H1 (cell line): ENCODE measurements at regions not wholly inside any gene's neighbourhood (a gene's known extent, or its start where the extent isn't known, plus 50 kb on each side); places are given as distances from the start of the nearest gene placed in this dataset.

ENCODE experiments used
- CTCF ChIA-PET: fragments of 300-600 bp; sonication (Branson Sonifier 250); formaldehyde crosslinking; loops from one replicate; lab custom pipeline; 2021; ENCODE audit not compliant: partially characterized antibody; lab: Charles Lee
- POLR2A ChIA-PET: fragments of 300-600 bp; sonication (Branson Sonifier 250); formaldehyde crosslinking; loops from one replicate; lab custom pipeline; 2021; ENCODE audit warnings: inconsistent platforms; ENCODE audit not compliant: partially characterized antibody; lab: Charles Lee
- DNase-seq, 2 experiments: peaks; one replicate each; pipeline versions ENCODE4 v3.0.0 to v3.0.0-alpha.2; 2010 to 2022; ENCODE audit warnings: low spot score in 2 of 2, low read depth in 1 of 2, mixed read lengths in 1 of 2
- FAIRE-seq: peaks from 2 replicates; lab custom pipeline; 2011; peaks lifted over from hg19 to GRCh38; lab: Jason Lieb, UNC
- H2AFZ ChIP-seq: 2 replicates; pipeline ENCODE4 v1.8.1; 2012; ENCODE audit warnings: low read length, inconsistent platforms
- H2AK5ac ChIP-seq: 2 replicates; pipeline ENCODE4 v1.6.1; 2013; ENCODE audit warnings: low read depth, low read length
- H2BK120ac ChIP-seq: replicated peaks from 2 replicates; pipeline ENCODE3; 2013; ENCODE audit warnings: low read depth, low read length, inconsistent platforms
- H2BK12ac ChIP-seq: 2 replicates; pipeline ENCODE4 v1.6.1; 2013; ENCODE audit warnings: low read depth, low read length
- H2BK15ac ChIP-seq: 2 replicates; pipeline ENCODE4 v1.6.1; 2013; ENCODE audit warnings: low read length
- H2BK20ac ChIP-seq: 2 replicates; pipeline ENCODE4 v1.6.1; 2013; ENCODE audit warnings: low read length
- H2BK5ac ChIP-seq: 2 replicates; pipeline ENCODE4 v1.6.1; 2013; ENCODE audit warnings: low read depth, low read length
- H3K14ac ChIP-seq: 2 replicates; pipeline ENCODE4 v1.6.1; 2013; ENCODE audit warnings: inconsistent platforms; ENCODE audit not compliant: insufficient read length
- H3K18ac ChIP-seq: 2 replicates; pipeline ENCODE4 v1.6.1; 2013; ENCODE audit warnings: low read length; ENCODE audit errors: extremely low read depth
- H3K23ac ChIP-seq: 2 replicates; pipeline ENCODE4 v1.6.1; 2013; ENCODE audit warnings: inconsistent platforms; ENCODE audit not compliant: insufficient read length
- H3K23me2 ChIP-seq: 2 replicates; pipeline ENCODE4 v1.6.1; 2013; ENCODE audit warnings: low read depth, low read length
- H3K27ac ChIP-seq: 2 replicates; pipeline ENCODE4 v1.6.1; 2011; ENCODE audit warnings: low read depth, low read length, inconsistent platforms
- H3K27me3 ChIP-seq, 4 experiments: replicated peaks in 1 of 4; 1 replicate in 1 of 4; 2 replicates in 3 of 4; pipeline versions ENCODE4 v1.6.1 to v1.8.1; 2011 to 2013; ENCODE audit warnings: low read length in 3 of 4, mild to moderate bottlenecking in 3 of 4, inconsistent platforms in 2 of 4, mixed read lengths in 2 of 4, moderate library complexity in 1 of 4; ENCODE audit not compliant: control insufficient read depth in 3 of 4, insufficient read depth in 3 of 4; ENCODE audit errors: extremely low read depth in 1 of 4
- H3K36me3 ChIP-seq, 4 experiments: 2 replicates each; pipeline versions ENCODE4 v1.6.1 to v1.8.1; 2011 to 2013; ENCODE audit warnings: mild to moderate bottlenecking in 4 of 4, low read length in 3 of 4, moderate library complexity in 2 of 4, control low read depth in 1 of 4, inconsistent platforms in 1 of 4; ENCODE audit not compliant: insufficient read depth in 4 of 4, control insufficient read depth in 2 of 4
- H3K4ac ChIP-seq: replicated peaks from 2 replicates; pipeline ENCODE3; 2013; ENCODE audit warnings: low read length, low read depth, mixed read lengths, inconsistent platforms; ENCODE audit not compliant: insufficient read length
- H3K4me1 ChIP-seq, 4 experiments: replicated peaks in 1 of 4; 1 replicate in 1 of 4; 2 replicates in 3 of 4; pipeline versions ENCODE4 v1.6.1 to v1.8.1; 2011 to 2013; ENCODE audit warnings: low read length in 3 of 4, inconsistent platforms in 2 of 4, mixed read lengths in 1 of 4; ENCODE audit not compliant: insufficient read depth in 4 of 4, control insufficient read depth in 3 of 4
- H3K4me2 ChIP-seq, 2 experiments: 2 replicates each; pipeline versions ENCODE4 v1.6.1 to v1.8.1; 2011 to 2013; ENCODE audit warnings: low read depth in 2 of 2, low read length in 2 of 2, control low read depth in 1 of 2, inconsistent platforms in 1 of 2, mild to moderate bottlenecking in 1 of 2; ENCODE audit not compliant: insufficient read depth in 1 of 2
- H3K4me3 ChIP-seq, 4 experiments: fragments of 200-600, 300-600 bp in 1 of 4; sonication (generic), shearing (Covaris generic), sonication (Bioruptor Twin) in 1 of 4; 2 replicates each; pipeline versions ENCODE4 v1.5.1 to v1.8.1; 2011 to 2016; ENCODE audit warnings: low read length in 4 of 4, low read depth in 3 of 4, control low read depth in 2 of 4, inconsistent platforms in 2 of 4, mild to moderate bottlenecking in 2 of 4, mixed read lengths in 1 of 4, moderate library complexity in 1 of 4; ENCODE audit not compliant: insufficient read depth in 2 of 4; ENCODE audit errors: extremely low read depth in 1 of 4
- H3K56ac ChIP-seq: replicated peaks from 2 replicates; pipeline ENCODE3; 2013; ENCODE audit warnings: low read depth, mild to moderate bottlenecking, mixed read lengths, low read length, inconsistent platforms; ENCODE audit not compliant: insufficient read length
- H3K79me1 ChIP-seq: 2 replicates; pipeline ENCODE4 v1.6.1; 2013; ENCODE audit warnings: low read depth, low read length, control low read depth
- H3K79me2 ChIP-seq, 2 experiments: 2 replicates each; pipeline versions ENCODE4 v1.6.1 to v1.8.1; 2012 to 2013; ENCODE audit warnings: low read length in 2 of 2, mild to moderate bottlenecking in 2 of 2, inconsistent platforms in 1 of 2; ENCODE audit not compliant: insufficient read depth in 2 of 2, control insufficient read depth in 1 of 2
- H3K9ac ChIP-seq, 4 experiments: replicated peaks in 1 of 4; 1 replicate in 1 of 4; 2 replicates in 3 of 4; pipeline versions ENCODE4 v1.6.1 to v1.8.1; 2011 to 2013; ENCODE audit warnings: low read depth in 3 of 4, low read length in 3 of 4, control low read depth in 2 of 4, mild to moderate bottlenecking in 2 of 4, moderate library complexity in 2 of 4, inconsistent platforms in 1 of 4; ENCODE audit errors: extremely low read depth in 1 of 4
- H3K9me3 ChIP-seq, 2 experiments: 2 replicates each; pipeline versions ENCODE4 v1.6.1 to v1.8.1; 2012 to 2013; ENCODE audit warnings: mild to moderate bottlenecking in 2 of 2, moderate library complexity in 2 of 2, control low read depth in 1 of 2, inconsistent platforms in 1 of 2, low read depth in 1 of 2, low read length in 1 of 2, mixed read lengths in 1 of 2; ENCODE audit not compliant: insufficient read depth in 2 of 2
- H4K20me1 ChIP-seq, 2 experiments: replicated peaks in 1 of 2; 2 replicates each; pipeline versions ENCODE3 to v1.8.1; 2011 to 2013; ENCODE audit warnings: inconsistent platforms in 2 of 2, low read length in 2 of 2, mild to moderate bottlenecking in 1 of 2; ENCODE audit not compliant: insufficient read depth in 2 of 2, control insufficient read depth in 1 of 2
- H4K5ac ChIP-seq: 2 replicates; pipeline ENCODE4 v1.6.1; 2013; ENCODE audit warnings: low read length, low read depth, mixed read lengths, inconsistent platforms; ENCODE audit not compliant: insufficient read length
- H4K8ac ChIP-seq: 2 replicates; pipeline ENCODE4 v1.8.0; 2013; ENCODE audit warnings: mild to moderate bottlenecking, moderate library complexity, low read length, inconsistent platforms; ENCODE audit not compliant: insufficient read depth; ENCODE audit errors: extremely low read depth
- H4K91ac ChIP-seq: replicated peaks from 2 replicates; pipeline ENCODE3; 2013; ENCODE audit warnings: low read length, mixed read lengths, inconsistent platforms; ENCODE audit not compliant: insufficient read length
- CHD2 ChIP-seq: IDR thresholded peaks from 2 replicates; pipeline ENCODE4 v1.6.1; 2012; ENCODE audit warnings: low read length, improper control_type of control experiment
- HDAC6 ChIP-seq: IDR thresholded peaks from one replicate; pipeline ENCODE4 v1.7.1; 2012; ENCODE audit warnings: low read depth, mild to moderate bottlenecking, inconsistent platforms, low read length, moderate library complexity
- JUND ChIP-seq: IDR thresholded peaks from 2 replicates; pipeline ENCODE4 v1.6.1; 2011; ENCODE audit warnings: mild to moderate bottlenecking, improper control_type of control experiment, low read length
- KDM5A ChIP-seq: fragments of 200-600 bp; IDR thresholded peaks from 2 replicates; pipeline ENCODE4 v1.7.1; 2012; ENCODE audit warnings: mild to moderate bottlenecking, low read length, inconsistent platforms, mixed read lengths
- RBBP5 ChIP-seq: IDR thresholded peaks from 2 replicates; pipeline ENCODE4 v1.7.1; 2012; ENCODE audit warnings: low read depth, mild to moderate bottlenecking, inconsistent platforms, low read length, moderate library complexity, borderline replicate concordance
- SIX5 ChIP-seq: IDR thresholded peaks from 2 replicates; pipeline ENCODE4 v1.6.1; 2011; ENCODE audit warnings: mild to moderate bottlenecking, low read depth, low read length
- SP2 ChIP-seq: IDR thresholded peaks from 2 replicates; pipeline ENCODE4 v1.6.1; 2012; ENCODE audit warnings: mild to moderate bottlenecking, low read length, inconsistent platforms
- TAF1 ChIP-seq: IDR thresholded peaks from 2 replicates; pipeline ENCODE4 v1.6.1; 2011; ENCODE audit warnings: mild to moderate bottlenecking, low read depth, low read length
- ZNF274 ChIP-seq: IDR thresholded peaks from 2 replicates; pipeline ENCODE4 v1.7.0; 2012; ENCODE audit warnings: low read length, borderline replicate concordance; ENCODE audit errors: extremely low read depth
- WGBS, 2 experiments: shearing (Covaris generic) in 1 of 2; methylation state at CpG; one replicate each; pipeline versions ENCODE4 v1.1.6 to v1.1.7; 2013 to 2015; ENCODE audit warnings: low lambda C conversion rate in 2 of 2, mixed read lengths in 2 of 2, inconsistent platforms in 1 of 2, low coverage in 1 of 2, missing lambda C conversion rate in 1 of 2; ENCODE audit not compliant: insufficient replicate concordance in 2 of 2, insufficient coverage in 1 of 2, insufficient read length in 1 of 2; ENCODE audit errors: extremely low coverage in 1 of 2, missing lambda C conversion rate in 1 of 2; 5-methylcytosine and 5-hydroxymethylcytosine counted together
- TF ChIP-seq, protein P1 (sequence below): IDR thresholded peaks from 2 replicates; pipeline ENCODE4 v1.6.1; 2012; ENCODE audit warnings: inconsistent platforms
- TF ChIP-seq, protein P2 (sequence below): IDR thresholded peaks from 2 replicates; pipeline ENCODE4 v1.6.1; 2011; ENCODE audit warnings: low read length, improper control_type of control experiment
- TF ChIP-seq, protein P3 (sequence below): IDR thresholded peaks from 2 replicates; pipeline ENCODE4 v1.6.1; 2012; ENCODE audit warnings: inconsistent platforms

DNA sequence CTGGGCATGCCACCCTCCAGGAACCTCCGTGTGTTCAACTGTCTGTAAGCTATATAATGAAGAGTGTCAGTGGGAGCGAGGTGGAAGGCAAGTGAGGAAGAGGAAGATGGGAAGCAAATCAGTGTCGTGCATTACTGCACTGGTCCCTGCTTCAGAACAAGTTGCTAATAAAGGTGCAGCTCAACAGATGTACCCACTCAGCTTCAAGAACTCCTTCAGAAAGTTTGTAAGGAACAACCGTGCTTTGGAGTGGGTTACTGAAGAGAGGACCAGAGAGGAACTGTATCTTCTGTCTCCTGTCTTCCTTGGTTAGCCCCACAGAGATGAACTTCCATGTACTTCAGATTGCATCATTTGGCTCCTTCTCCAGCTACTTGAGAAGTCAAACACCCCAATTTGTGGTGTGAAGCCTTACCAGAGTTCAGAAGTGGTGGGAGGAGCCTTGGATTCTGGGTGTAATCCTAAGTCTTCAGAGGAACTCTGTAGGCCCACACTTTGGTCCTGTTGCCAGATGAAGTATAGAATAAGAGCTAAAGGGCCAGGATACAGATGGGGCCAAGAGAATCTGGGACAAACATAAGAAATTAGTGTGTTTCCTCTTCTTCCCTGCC lies 290.5 kb upstream of the PROX1 start:
- Histone ChIP-seq H3K23me2 (no peaks in the 10 kb centered on the region), H3K23ac (no peak overlapping the region), H4K91ac (no peak overlapping the region), H2BK5ac (no peak overlapping the region), H3K18ac (no peak overlapping the region), H3K79me2 (no peaks in the 10 kb centered on the region), H2BK12ac (no peak overlapping the region), H3K36me3 (no peaks in the 10 kb centered on the region), H3K14ac (no peak overlapping the region), H2AFZ (no peak overlapping the region), H3K79me1 (no peaks in the 10 kb centered on the region), H3K4me1 (no peaks in the 10 kb centered on the region), H2BK20ac (no peak overlapping the region), H3K9me3 (no peaks in the 10 kb centered on the region)
- WGBS, 2 experiments: 94% methylated on average over 4 of the region's 4 CpGs; no CpG with 5 or more reads in 1 of the 2 experiments
- POLR2A ChIA-PET: no interaction called here
- TF ChIP-seq, protein P1, sequence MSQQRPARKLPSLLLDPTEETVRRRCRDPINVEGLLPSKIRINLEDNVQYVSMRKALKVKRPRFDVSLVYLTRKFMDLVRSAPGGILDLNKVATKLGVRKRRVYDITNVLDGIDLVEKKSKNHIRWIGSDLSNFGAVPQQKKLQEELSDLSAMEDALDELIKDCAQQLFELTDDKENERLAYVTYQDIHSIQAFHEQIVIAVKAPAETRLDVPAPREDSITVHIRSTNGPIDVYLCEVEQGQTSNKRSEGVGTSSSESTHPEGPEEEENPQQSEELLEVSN: no peak
- no peak for TF ChIP-seq KDM5A
- no peak for TF ChIP-seq ZNF274
- no peak for TF ChIP-seq RBBP5
- TF ChIP-seq, protein P2, sequence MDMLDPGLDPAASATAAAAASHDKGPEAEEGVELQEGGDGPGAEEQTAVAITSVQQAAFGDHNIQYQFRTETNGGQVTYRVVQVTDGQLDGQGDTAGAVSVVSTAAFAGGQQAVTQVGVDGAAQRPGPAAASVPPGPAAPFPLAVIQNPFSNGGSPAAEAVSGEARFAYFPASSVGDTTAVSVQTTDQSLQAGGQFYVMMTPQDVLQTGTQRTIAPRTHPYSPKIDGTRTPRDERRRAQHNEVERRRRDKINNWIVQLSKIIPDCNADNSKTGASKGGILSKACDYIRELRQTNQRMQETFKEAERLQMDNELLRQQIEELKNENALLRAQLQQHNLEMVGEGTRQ: no peak
- TF ChIP-seq SIX5: no peak
- no peak for TF ChIP-seq TAF1
- no peak for TF ChIP-seq HDAC6
- TF ChIP-seq, protein P3, sequence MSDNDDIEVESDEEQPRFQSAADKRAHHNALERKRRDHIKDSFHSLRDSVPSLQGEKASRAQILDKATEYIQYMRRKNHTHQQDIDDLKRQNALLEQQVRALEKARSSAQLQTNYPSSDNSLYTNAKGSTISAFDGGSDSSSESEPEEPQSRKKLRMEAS: no peak
- no peak for TF ChIP-seq CHD2
- TF ChIP-seq SP2: no peak
- no peak for TF ChIP-seq JUND
- TF ChIP-seq, all 59 proteins: peak for 0
- no peak overlapping the region for H4K5ac ChIP-seq
- no peak for DNase-seq
- no peaks in the 10 kb centered on the region for H4K20me1 ChIP-seq
- no peak overlapping the region for H2AK5ac ChIP-seq
- H3K27me3 ChIP-seq: no peaks in the 10 kb centered on the region
- no peak overlapping the region for H4K8ac ChIP-seq
- H2BK15ac ChIP-seq: no peak overlapping the region
- no peak overlapping the region for H3K4me3 ChIP-seq
- H3K4me2 ChIP-seq: no peak overlapping the region
- H3K56ac ChIP-seq: no peak overlapping the region
- CTCF ChIA-PET: interaction anchor here (1.0 kb wide), 1 partner anchor 27 kb away, joined by 4 read pairs; no protein-coding TSS in a partner anchor
- H3K4ac ChIP-seq: no peak overlapping the region
- H2BK120ac ChIP-seq: no peak overlapping the region
- no peak overlapping the region for H3K9ac ChIP-seq
- H3K27ac ChIP-seq: no peak overlapping the region
- no peak for FAIRE-seq
